Subcutaneous abdominal adipose tissue (tissue), 5 donors: ENCODE measurements at regions not wholly inside any gene's neighbourhood (a gene's known extent, or its start where the extent isn't known, plus 50 kb on each side); places are given as distances from the start of the nearest gene placed in this dataset.

Experiments used
- H3K27ac ChIP-seq: one replicate; pipeline ENCODE4 v1.7.0; 2013; ENCODE audit warnings: low read depth, mild to moderate bottlenecking, inconsistent platforms, low read length, moderate library complexity
- H3K27me3 ChIP-seq, 5 donors: one replicate each; pipeline ENCODE4 v1.7.0; 2013; ENCODE audit warnings: low read length in 5 of 5, inconsistent platforms in 1 of 5; ENCODE audit not compliant: control insufficient read depth in 5 of 5, insufficient read depth in 4 of 5
- H3K36me3 ChIP-seq, 5 donors: one replicate each; pipeline ENCODE4 v1.7.0; 2013; ENCODE audit warnings: low read length in 5 of 5; ENCODE audit not compliant: control insufficient read depth in 5 of 5, insufficient read depth in 5 of 5
- H3K4me1 ChIP-seq, 5 donors: one replicate each; pipeline ENCODE4 v1.7.0; 2013; ENCODE audit warnings: low read length in 5 of 5, mild to moderate bottlenecking in 3 of 5, moderate library complexity in 1 of 5; ENCODE audit not compliant: control insufficient read depth in 5 of 5, insufficient read depth in 5 of 5
- H3K4me3 ChIP-seq, 5 donors: one replicate each; pipeline ENCODE4 v1.7.0; 2013; ENCODE audit warnings: low read length in 5 of 5, low read depth in 1 of 5
- H3K9ac ChIP-seq, 5 donors: one replicate each; pipeline ENCODE4 v1.7.0; 2013; ENCODE audit warnings: low read length in 5 of 5, mild to moderate bottlenecking in 4 of 5, moderate library complexity in 3 of 5
- H3K9me3 ChIP-seq, 5 donors: one replicate each; pipeline ENCODE4 v1.7.0; 2013; ENCODE audit warnings: low read length in 5 of 5; ENCODE audit not compliant: control insufficient read depth in 5 of 5
- donor health status: healthy.
- donor health status: healthy.
- donor health status: healthy.
- donor health status: healthy.
- donor health status: healthy.

- H3K9me3 ChIP-seq: peaks cover 0 to 2% (median 0%) of the 10 kb centered on the region in 5 donors
Measured at GRCh38 chr10:59464483-59464882, 102.1 kb upstream of the FAM13C start.

DNA sequence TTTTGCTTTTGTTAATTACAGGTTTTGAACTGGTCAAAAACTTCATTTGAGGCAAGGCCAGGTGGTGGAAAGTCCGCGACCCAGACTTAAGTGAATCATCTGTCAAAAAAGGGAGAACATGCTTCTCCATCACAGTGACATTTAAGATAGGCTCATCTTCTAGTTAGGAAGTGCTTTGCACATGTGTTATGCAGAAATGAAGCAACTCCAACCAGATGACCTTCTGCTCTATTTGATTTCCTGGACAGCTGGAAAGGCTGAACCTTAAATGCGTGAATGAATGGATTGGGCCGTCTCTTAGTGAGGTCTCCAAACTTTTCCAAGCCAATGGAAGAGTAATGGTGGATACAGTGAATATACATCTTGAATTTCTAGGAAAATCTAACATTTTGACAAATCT is 101.6 kb upstream of the FAM13C start:
- H3K9ac ChIP-seq: no peak overlapping the region
- H3K4me1 ChIP-seq: no peaks in the 10 kb centered on the region
- H3K4me3 ChIP-seq: no peak overlapping the region
- no peaks in the 10 kb centered on the region for H3K36me3 ChIP-seq
- H3K27me3 ChIP-seq: no peaks in the 10 kb centered on the region
- H3K27ac ChIP-seq: no peak overlapping the region
- H3K9me3 ChIP-seq: no peaks in the 10 kb centered on the region

More at GRCh38 chr10:59464483-59464882, 102.1 kb upstream of the FAM13C start:
- Histone ChIP-seq H3K9ac (no peak overlapping the region), H3K4me3 (no peak overlapping the region), H3K27me3 (no peaks in the 10 kb centered on the region), H3K36me3 (no peaks in the 10 kb centered on the region), H3K27ac (no peak overlapping the region), H3K4me1 (no peaks in the 10 kb centered on the region)

- H3K9ac ChIP-seq: no peak overlapping the region
- no peaks in the 10 kb centered on the region for H3K4me1 ChIP-seq
- no peak overlapping the region for H3K27ac ChIP-seq
- H3K27me3 ChIP-seq: no peaks in the 10 kb centered on the region
- H3K36me3 ChIP-seq: no peaks in the 10 kb centered on the region
- no peak overlapping the region for H3K4me3 ChIP-seq
- H3K9me3 ChIP-seq: no peaks in the 10 kb centered on the region
Measured at GRCh38 chr10:59460601-59461000, 98.3 kb upstream of the FAM13C start.

- H3K9me3 ChIP-seq: no peaks in the 10 kb centered on the region
- H3K4me1 ChIP-seq: no peaks in the 10 kb centered on the region
- H3K9ac ChIP-seq: no peak overlapping the region
- H3K27ac ChIP-seq: no peak overlapping the region
- H3K4me3 ChIP-seq: no peak overlapping the region
- no peaks in the 10 kb centered on the region for H3K27me3 ChIP-seq
- no peaks in the 10 kb centered on the region for H3K36me3 ChIP-seq
Measured at GRCh38 chr10:59456199-59456598, 93.8 kb upstream of the FAM13C start.

GRCh38 chr10:59454171-59454919 is 92.0 kb upstream of the FAM13C start:
- Histone ChIP-seq H3K4me3 (no peak overlapping the region), H3K27ac (no peak overlapping the region), H3K36me3 (no peaks in the 10 kb centered on the region), H3K9me3 (no peaks in the 10 kb centered on the region), H3K4me1 (no peaks in the 10 kb centered on the region), H3K9ac (no peak overlapping the region), H3K27me3 (no peaks in the 10 kb centered on the region)

- H3K4me3 ChIP-seq: no peak overlapping the region
- no peaks in the 10 kb centered on the region for H3K27me3 ChIP-seq
- H3K27ac ChIP-seq: no peak overlapping the region
- no peaks in the 10 kb centered on the region for H3K36me3 ChIP-seq
- no peak overlapping the region for H3K9ac ChIP-seq
- no peaks in the 10 kb centered on the region for H3K9me3 ChIP-seq
- H3K4me1 ChIP-seq: no peaks in the 10 kb centered on the region
Measured at GRCh38 chr10:59448616-59449015, 86.3 kb upstream of the FAM13C start.

DNA sequence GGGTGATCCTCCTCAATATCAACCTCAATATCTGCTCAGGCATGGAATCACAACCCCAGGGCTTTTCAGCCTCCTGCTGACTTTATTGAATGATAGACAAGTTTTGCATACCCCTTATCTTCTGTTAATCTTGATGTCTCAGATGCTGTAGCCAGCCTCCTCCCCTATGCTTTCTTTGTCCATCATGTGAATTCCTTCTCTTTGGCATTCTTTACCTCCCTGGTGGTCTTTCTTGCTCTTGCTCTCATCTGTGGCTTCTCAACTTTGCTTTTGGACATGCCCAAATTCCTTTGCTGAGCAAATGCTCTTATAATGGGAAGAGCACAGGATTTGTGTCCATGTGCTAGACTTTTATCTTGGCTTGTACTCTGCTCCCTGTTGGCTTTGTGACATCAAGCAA is 73.4 kb upstream of the FAM13C start:
- peaks cover 0 to 12% (median 6%) of the 10 kb centered on the region in 5 donors for H3K4me1 ChIP-seq
- no peaks in the 10 kb centered on the region for H3K27me3 ChIP-seq
- peaks cover 0 to 5% (median 0%) of the 10 kb centered on the region in 5 donors for H3K9me3 ChIP-seq
- no peak overlapping the region for H3K27ac ChIP-seq
- no peak overlapping the region for H3K4me3 ChIP-seq
- no peak overlapping the region for H3K9ac ChIP-seq
- H3K36me3 ChIP-seq: no peaks in the 10 kb centered on the region

GRCh38 chr10:59434463-59435321 is 72.3 kb upstream of the FAM13C start:
- Histone ChIP-seq H3K4me1 (peaks cover 0 to 12% (median 6%) of the 10 kb centered on the region in 5 donors), H3K27me3 (no peaks in the 10 kb centered on the region), H3K9me3 (peaks cover 0 to 3% (median 0%) of the 10 kb centered on the region in 5 donors), H3K9ac (no peak overlapping the region), H3K27ac (no peak overlapping the region), H3K36me3 (no peaks in the 10 kb centered on the region), H3K4me3 (no peak overlapping the region)

GRCh38 chr10:59433720-59434428 is 71.5 kb upstream of the FAM13C start:
- H3K4me1 ChIP-seq: peaks cover 0 to 12% (median 6%) of the 10 kb centered on the region in 5 donors
- H3K9me3 ChIP-seq: no peaks in the 10 kb centered on the region
- H3K27ac ChIP-seq: no peak overlapping the region
- H3K9ac ChIP-seq: no peak overlapping the region
- no peak overlapping the region for H3K4me3 ChIP-seq
- H3K27me3 ChIP-seq: no peaks in the 10 kb centered on the region
- no peaks in the 10 kb centered on the region for H3K36me3 ChIP-seq
